ENCODE measurements at regions not wholly inside any gene's neighbourhood (a gene's known extent, or its start where the extent isn't known, plus 50 kb on each side); places are given as distances from the start of the nearest gene placed in this dataset.

DNA sequence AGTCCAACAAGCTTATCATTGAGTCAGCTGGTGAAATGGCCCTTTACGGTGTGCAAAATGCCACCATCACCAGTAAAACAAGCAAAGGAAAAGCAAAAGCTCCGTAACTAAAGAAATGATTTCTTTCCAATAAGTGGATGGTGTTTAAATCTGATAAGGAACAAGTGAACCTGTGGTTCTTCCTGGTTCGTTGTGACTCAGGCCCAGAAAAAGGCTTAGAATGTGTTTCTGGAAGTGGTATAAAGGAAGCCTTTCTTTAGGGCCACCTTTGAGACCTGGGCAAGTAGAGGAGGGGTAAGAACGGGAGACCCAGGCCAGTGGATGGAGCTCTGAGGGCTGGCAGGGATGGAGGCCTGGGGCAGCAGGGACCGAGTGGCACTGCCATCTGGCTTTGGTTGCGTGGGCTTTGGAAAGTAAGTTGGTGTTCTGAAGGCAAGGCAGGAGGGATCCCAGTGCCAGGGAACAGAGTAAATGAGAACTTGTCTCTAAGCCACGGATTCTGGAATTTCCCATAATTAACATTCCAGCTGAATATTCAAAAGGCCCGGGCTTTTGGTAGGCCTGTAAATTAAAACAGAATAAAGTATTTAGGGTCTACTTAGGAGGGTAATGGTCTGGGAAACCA lies 87.9 kb upstream of the LMO4 start:
- DNase-seq (ENCODE audit: low spot score): no peak
- peaks cover 2% of the 10 kb centered on the region for H3K4me1 Mint-ChIP-seq
- H3K4me3 ChIP-seq: no peak overlapping the region
- no peaks in the 10 kb centered on the region for H3K9me3 Mint-ChIP-seq
- H3K27me3 ChIP-seq: no peaks in the 10 kb centered on the region
- H3K27ac Mint-ChIP-seq: peak overlapping the region; percentile 59
- no peaks in the 10 kb centered on the region for H3K9me3 ChIP-seq (ENCODE audit: low read depth)
- no peaks in the 10 kb centered on the region for H3K4me1 ChIP-seq
- H3K27me3 Mint-ChIP-seq (ENCODE audit: insufficient read depth, low read depth): peaks cover 4% of the 10 kb centered on the region
- H3K4me2 ChIP-seq: no peak overlapping the region
- TF ChIP-seq CTCF (IDR thresholded peaks at IDR 0.05): no peak
- H2AFZ ChIP-seq (replicated peaks): no peak overlapping the region
- H3K79me2 ChIP-seq (ENCODE audit: low read depth): no peaks in the 10 kb centered on the region
- H3F3A ChIP-seq (ENCODE audit: low read depth): no peaks in the 10 kb centered on the region
- H3K9ac ChIP-seq: no peak overlapping the region
- H3K36me3 Mint-ChIP-seq: no peaks in the 10 kb centered on the region
- no peak overlapping the region for H3K27ac ChIP-seq
- H4K20me1 ChIP-seq (ENCODE audit: low read depth): no peaks in the 10 kb centered on the region
- H3K36me3 ChIP-seq: no peaks in the 10 kb centered on the region
- no peak overlapping the region for H3K4me3 Mint-ChIP-seq

DNA sequence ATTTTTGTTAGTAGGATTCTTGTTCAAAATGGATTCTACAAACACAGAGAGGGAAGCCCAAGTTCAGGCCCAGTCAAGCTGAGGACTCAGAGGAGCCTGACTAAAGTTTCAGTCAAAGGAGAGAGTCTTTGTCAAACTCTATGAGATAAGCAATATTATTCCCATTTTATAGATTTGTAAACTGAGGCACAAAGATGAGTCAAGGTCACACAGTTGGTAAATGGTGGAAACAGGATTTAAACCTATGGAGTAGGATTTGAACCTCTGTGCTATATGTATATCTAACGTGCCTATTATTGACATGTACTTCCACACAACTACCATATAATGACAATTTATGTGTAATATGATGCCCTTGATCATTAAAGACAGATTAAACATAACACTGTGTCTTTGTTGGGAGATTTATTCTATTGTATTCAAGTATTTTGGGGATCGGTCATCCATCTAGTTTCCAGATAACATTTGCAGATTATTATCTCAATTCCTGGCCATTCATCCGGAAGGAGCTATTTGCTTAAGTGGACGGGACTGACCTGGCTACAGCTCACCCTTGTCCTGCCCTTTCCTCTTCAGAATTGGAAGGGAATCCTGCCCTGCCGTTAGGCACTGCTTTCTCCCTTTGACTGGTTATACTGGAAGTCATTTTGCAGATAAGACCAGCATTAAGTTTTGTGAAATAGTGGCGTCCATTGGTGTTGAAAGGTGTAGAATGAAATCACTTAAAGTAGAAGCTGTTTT lies 86.1 kb upstream of the LMO4 start:
- peaks cover 2% of the 10 kb centered on the region for H3K4me1 Mint-ChIP-seq
- H3K9ac ChIP-seq: no peak overlapping the region
- H3K36me3 ChIP-seq: no peaks in the 10 kb centered on the region
- no peaks in the 10 kb centered on the region for H3K9me3 ChIP-seq (ENCODE audit: low read depth)
- H3F3A ChIP-seq (ENCODE audit: low read depth): no peaks in the 10 kb centered on the region
- no peaks in the 10 kb centered on the region for H3K4me1 ChIP-seq
- no peaks in the 10 kb centered on the region for H4K20me1 ChIP-seq (ENCODE audit: low read depth)
- H3K4me3 Mint-ChIP-seq: no peak overlapping the region
- DNase-seq (ENCODE audit: low spot score): no peak
- H3K27ac ChIP-seq: no peak overlapping the region
- H3K4me3 ChIP-seq: no peak overlapping the region
- peaks cover 1% of the 10 kb centered on the region for H3K9me3 Mint-ChIP-seq
- H3K4me2 ChIP-seq: no peak overlapping the region
- H3K27me3 Mint-ChIP-seq (ENCODE audit: insufficient read depth, low read depth): peaks cover 4% of the 10 kb centered on the region
- no peaks in the 10 kb centered on the region for H3K36me3 Mint-ChIP-seq
- H2AFZ ChIP-seq (replicated peaks): no peak overlapping the region
- TF ChIP-seq CTCF (IDR thresholded peaks at IDR 0.05): no peak
- TF ChIP-seq EZH2 (IDR thresholded peaks at IDR 0.05): no peak
- TF ChIP-seq EZH2phosphoT487 (IDR thresholded peaks at IDR 0.05): no peak
- no peaks in the 10 kb centered on the region for H3K79me2 ChIP-seq (ENCODE audit: low read depth)
- H3K27ac Mint-ChIP-seq: no peak overlapping the region
- H3K27me3 ChIP-seq: no peaks in the 10 kb centered on the region

DNA sequence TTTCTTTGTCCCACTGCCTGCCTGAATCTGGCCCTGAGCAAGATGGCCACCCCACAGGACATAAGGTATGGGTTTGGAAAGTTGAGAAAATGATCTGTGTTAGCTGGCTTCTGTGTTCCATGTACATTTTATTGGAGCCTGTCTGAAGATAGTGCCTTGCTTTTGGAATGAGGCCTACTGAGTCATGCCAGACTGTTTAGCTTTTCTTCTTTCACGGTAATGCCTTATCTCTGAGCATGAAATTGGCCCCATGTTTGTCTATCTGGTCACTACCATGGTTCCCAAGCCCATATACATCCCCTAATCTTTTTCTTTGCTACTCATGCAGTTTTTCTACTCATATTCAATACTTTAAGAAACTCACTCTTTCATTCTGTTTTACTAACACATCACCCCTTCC lies 85.1 kb upstream of the LMO4 start:
- Mint-ChIP-seq H3K4me1 (peaks cover 2% of the 10 kb centered on the region), H3K9me3 (peaks cover 2% of the 10 kb centered on the region), H3K27ac (no peak overlapping the region), H3K36me3 (no peaks in the 10 kb centered on the region), H3K4me3 (no peak overlapping the region), H3K27me3 (ENCODE audit: insufficient read depth, low read depth) (peaks cover 4% of the 10 kb centered on the region)
- no peak overlapping the region for H3K4me2 ChIP-seq
- TF ChIP-seq EZH2phosphoT487 (IDR thresholded peaks at IDR 0.05) (no peak), CTCF (IDR thresholded peaks at IDR 0.05) (no peak), EZH2 (IDR thresholded peaks at IDR 0.05) (no peak)
- H2AFZ ChIP-seq (replicated peaks): no peak overlapping the region
- no peaks in the 10 kb centered on the region for H3F3A ChIP-seq (ENCODE audit: low read depth)
- H3K36me3 ChIP-seq: no peaks in the 10 kb centered on the region
- H3K4me1 ChIP-seq: no peaks in the 10 kb centered on the region
- H3K9ac ChIP-seq: no peak overlapping the region
- no peak overlapping the region for H3K4me3 ChIP-seq
- H3K9me3 ChIP-seq (ENCODE audit: low read depth): no peaks in the 10 kb centered on the region
- H3K27ac ChIP-seq: no peak overlapping the region
- no peaks in the 10 kb centered on the region for H3K79me2 ChIP-seq (ENCODE audit: low read depth)
- H4K20me1 ChIP-seq (ENCODE audit: low read depth): no peaks in the 10 kb centered on the region
- DNase-seq (ENCODE audit: low spot score): no peak
- no peaks in the 10 kb centered on the region for H3K27me3 ChIP-seq
